Endothelial cell of umbilical vein (primary cell): ENCODE measurements at regions not wholly inside any gene's neighbourhood (a gene's known extent, or its start where the extent isn't known, plus 50 kb on each side); places are given as distances from the start of the nearest gene placed in this dataset.

ENCODE experiments used
- BruUV-seq: library from RNA; stranded (reverse); fragments of 400-500 nt; replicated peaks from 2 replicates; lab custom pipeline; 2021; lab: Mats Ljungman, UMichigan
- CTCF ChIA-PET: fragments of 300-600, 350-600 bp; sonication (Branson Sonifier 250); formaldehyde crosslinking; loops from one replicate; lab custom pipeline; 2021; ENCODE audit warnings: antibody characterized with exemption, inconsistent platforms; lab: Charles Lee
- POLR2A ChIA-PET: fragments of 300-600, 350-600 bp; sonication (Branson Sonifier 250); formaldehyde crosslinking; loops from one replicate; lab custom pipeline; 2021; ENCODE audit warnings: antibody characterized with exemption, inconsistent platforms; lab: Charles Lee
- DNase-seq: peaks from one replicate; pipeline ENCODE4 v3.0.0-alpha.2; 2011; ENCODE audit warnings: low read depth, low spot score
- FAIRE-seq: peaks from 2 replicates; lab custom pipeline; 2011; peaks lifted over from hg19 to GRCh38; lab: Jason Lieb, UNC
- H2AFZ ChIP-seq: 2 replicates; pipeline ENCODE4 v1.6.0; 2012; ENCODE audit warnings: low read depth, low read length, control low read depth, inconsistent platforms
- H3K27ac ChIP-seq: 2 replicates; pipeline ENCODE4 v1.5.1; 2011; ENCODE audit warnings: low read depth, mild to moderate bottlenecking, control low read depth, low read length, moderate library complexity; ENCODE audit not compliant: insufficient read depth
- H3K27me3 ChIP-seq, 2 experiments: 2 replicates each; pipeline versions ENCODE4 v1.6.0 to v1.6.1; 2011; ENCODE audit warnings: low read length in 2 of 2, mixed read lengths in 1 of 2; ENCODE audit not compliant: control insufficient read depth in 2 of 2, insufficient read depth in 2 of 2
- H3K36me3 ChIP-seq, 2 experiments: 2 replicates in 1 of 2; 3 replicates in 1 of 2; pipeline ENCODE4 v1.5.1; 2011; ENCODE audit warnings: low read length in 2 of 2, mild to moderate bottlenecking in 1 of 2, moderate library complexity in 1 of 2; ENCODE audit not compliant: control insufficient read depth in 2 of 2, insufficient read depth in 2 of 2; ENCODE audit errors: extremely low read depth in 1 of 2
- H3K4me1 ChIP-seq: 3 replicates; pipeline ENCODE4 v1.5.1; 2011; ENCODE audit warnings: mild to moderate bottlenecking, low read length; ENCODE audit not compliant: control insufficient read depth, insufficient read depth; ENCODE audit errors: extremely low read depth
- H3K4me2 ChIP-seq: 2 replicates; pipeline ENCODE4 v1.6.1; 2011; ENCODE audit warnings: low read length, control low read depth, mixed read lengths; ENCODE audit not compliant: insufficient read depth
- H3K4me3 ChIP-seq, 3 experiments: fragments of 200-600 bp in 1 of 3; sonication (generic), shearing (Covaris generic) in 1 of 3; replicated peaks in 1 of 3; 2 replicates each; pipeline ENCODE4 v1.5.1; 2011 to 2016; ENCODE audit warnings: control low read depth in 3 of 3, low read length in 3 of 3, mild to moderate bottlenecking in 2 of 3, inconsistent platforms in 1 of 3, low read depth in 1 of 3, moderate library complexity in 1 of 3; ENCODE audit not compliant: insufficient read depth in 1 of 3
- H3K79me2 ChIP-seq: 2 replicates; pipeline ENCODE4 v1.6.0; 2012; ENCODE audit warnings: low read length, inconsistent platforms; ENCODE audit not compliant: control insufficient read depth, insufficient read depth
- H3K9ac ChIP-seq: replicated peaks from 2 replicates; pipeline ENCODE3; 2011; ENCODE audit warnings: low read length, control low read depth; ENCODE audit not compliant: insufficient read depth; ENCODE audit errors: extremely low read depth
- H3K9me1 ChIP-seq: replicated peaks from 3 replicates; pipeline ENCODE4 v1.6.0; 2011; ENCODE audit warnings: mild to moderate bottlenecking, low read length; ENCODE audit not compliant: control insufficient read depth, insufficient read depth; ENCODE audit errors: extremely low read depth
- H3K9me3 ChIP-seq: replicated peaks from 2 replicates; pipeline ENCODE4 v1.5.1; 2012; ENCODE audit warnings: low read length, inconsistent platforms; ENCODE audit not compliant: control insufficient read depth, insufficient read depth
- H4K20me1 ChIP-seq: replicated peaks from 2 replicates; pipeline ENCODE3; 2011; ENCODE audit warnings: mild to moderate bottlenecking, low read length; ENCODE audit not compliant: control insufficient read depth, insufficient read depth; ENCODE audit errors: extremely low read depth
- EZH2 ChIP-seq: IDR thresholded peaks from 2 replicates; pipeline ENCODE4 v1.6.1; 2012; ENCODE audit warnings: borderline replicate concordance, low read depth, mild to moderate bottlenecking, moderate library complexity, low read length, inconsistent platforms; ENCODE audit not compliant: severe bottlenecking
- FOS ChIP-seq: IDR thresholded peaks from 2 replicates; pipeline ENCODE4 v1.6.1; 2011; ENCODE audit warnings: mild to moderate bottlenecking, low read length, moderate library complexity, borderline replicate concordance; ENCODE audit not compliant: insufficient read depth
- GATA2 ChIP-seq: IDR thresholded peaks from 2 replicates; pipeline ENCODE4 v1.7.0; 2011; ENCODE audit warnings: low read depth, mild to moderate bottlenecking, moderate library complexity, mixed read lengths, low read length; ENCODE audit not compliant: insufficient read length, insufficient read depth
- JUN ChIP-seq: IDR thresholded peaks from 2 replicates; pipeline ENCODE4 v1.6.1; 2011; ENCODE audit warnings: borderline replicate concordance, low read depth; ENCODE audit not compliant: insufficient read length, insufficient read depth
- MYC ChIP-seq: IDR thresholded peaks from one replicate; pipeline ENCODE4 v1.6.1; 2011; ENCODE audit warnings: mild to moderate bottlenecking, low read depth, low read length
- POLR2A ChIP-seq: IDR thresholded peaks from 2 replicates; pipeline ENCODE4 v1.6.1; 2012; ENCODE audit warnings: low read depth, mild to moderate bottlenecking, control low read depth, low read length
- dilution Hi-C: fragments of 300-500 bp; cut with MboI; formaldehyde crosslinking; loops from one replicate; pipeline ENCODE4 v1.15.0; 2019; ENCODE audit warnings: low sequenced_read_pairs; ENCODE audit not compliant: extremely low pct_ligation_motif_present
- intact Hi-C: fragments of 100-400 bp; cut with micrococcal nuclease; formaldehyde crosslinking; loops from one replicate; pipeline ENCODE4 v1.10.0; 2022
- TF ChIP-seq, protein P1 (sequence below): IDR thresholded peaks from 2 replicates; pipeline ENCODE4 v1.6.1; 2011; ENCODE audit not compliant: insufficient read depth, insufficient read length
- TF ChIP-seq, protein P2 (sequence below), 2 donors: IDR thresholded peaks; 1 replicate in 1 of 2; 2 replicates in 1 of 2; pipeline ENCODE4 v1.5.1; 2011; ENCODE audit warnings: low read length in 2 of 2, mild to moderate bottlenecking in 2 of 2, moderate library complexity in 2 of 2, control low read depth in 1 of 2, inconsistent platforms in 1 of 2, low read depth in 1 of 2; ENCODE audit not compliant: insufficient read depth in 1 of 2; ENCODE audit errors: extremely low read depth in 1 of 2

DNA sequence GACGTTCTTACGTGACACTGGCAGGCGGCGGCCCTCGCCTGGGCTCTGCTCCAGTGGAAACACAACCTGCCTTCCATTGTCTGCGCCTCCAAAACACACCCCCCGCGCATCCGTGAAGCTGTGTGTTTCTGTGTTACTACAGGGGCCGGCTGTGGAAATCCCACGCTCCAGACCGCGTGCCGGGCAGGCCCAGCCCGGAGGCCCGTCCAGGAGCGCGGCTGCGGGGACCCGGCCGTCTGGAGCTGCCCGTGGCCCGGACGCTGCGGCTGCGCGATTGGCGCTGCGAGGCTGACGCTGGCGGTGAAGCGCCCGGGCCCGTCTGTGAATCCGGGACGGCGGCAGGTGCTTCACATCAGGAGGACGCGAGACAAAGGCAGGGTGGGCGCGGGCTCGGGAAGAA lies 670.3 kb upstream of the SALL3 start:
- no peaks in the 10 kb centered on the region for H4K20me1 ChIP-seq
- H3K4me1 ChIP-seq: no peaks in the 10 kb centered on the region
- dilution Hi-C loops: no loop called here
- no peak overlapping the region for H2AFZ ChIP-seq
- TF ChIP-seq, protein P1, sequence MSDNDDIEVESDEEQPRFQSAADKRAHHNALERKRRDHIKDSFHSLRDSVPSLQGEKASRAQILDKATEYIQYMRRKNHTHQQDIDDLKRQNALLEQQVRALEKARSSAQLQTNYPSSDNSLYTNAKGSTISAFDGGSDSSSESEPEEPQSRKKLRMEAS: no peak
- TF ChIP-seq, protein P2, sequence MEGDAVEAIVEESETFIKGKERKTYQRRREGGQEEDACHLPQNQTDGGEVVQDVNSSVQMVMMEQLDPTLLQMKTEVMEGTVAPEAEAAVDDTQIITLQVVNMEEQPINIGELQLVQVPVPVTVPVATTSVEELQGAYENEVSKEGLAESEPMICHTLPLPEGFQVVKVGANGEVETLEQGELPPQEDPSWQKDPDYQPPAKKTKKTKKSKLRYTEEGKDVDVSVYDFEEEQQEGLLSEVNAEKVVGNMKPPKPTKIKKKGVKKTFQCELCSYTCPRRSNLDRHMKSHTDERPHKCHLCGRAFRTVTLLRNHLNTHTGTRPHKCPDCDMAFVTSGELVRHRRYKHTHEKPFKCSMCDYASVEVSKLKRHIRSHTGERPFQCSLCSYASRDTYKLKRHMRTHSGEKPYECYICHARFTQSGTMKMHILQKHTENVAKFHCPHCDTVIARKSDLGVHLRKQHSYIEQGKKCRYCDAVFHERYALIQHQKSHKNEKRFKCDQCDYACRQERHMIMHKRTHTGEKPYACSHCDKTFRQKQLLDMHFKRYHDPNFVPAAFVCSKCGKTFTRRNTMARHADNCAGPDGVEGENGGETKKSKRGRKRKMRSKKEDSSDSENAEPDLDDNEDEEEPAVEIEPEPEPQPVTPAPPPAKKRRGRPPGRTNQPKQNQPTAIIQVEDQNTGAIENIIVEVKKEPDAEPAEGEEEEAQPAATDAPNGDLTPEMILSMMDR (IDR thresholded peaks at IDR 0.05; ENCODE audit: extremely low read depth in 1 of 2, insufficient read depth in 1 of 2, low read depth in 1 of 2, low read length in 2 of 2): no peak
- no peak for FAIRE-seq
- H3K79me2 ChIP-seq: no peaks in the 10 kb centered on the region
- no peaks in the 10 kb centered on the region for H3K9me1 ChIP-seq
- POLR2A ChIA-PET: no interaction called here
- H3K9ac ChIP-seq: no peak overlapping the region
- no peak for DNase-seq
- BruUV-seq: no TSS peak
- no peak overlapping the region for H3K4me3 ChIP-seq
- H3K27ac ChIP-seq: no peak overlapping the region
- CTCF ChIA-PET: no interaction called here
- H3K36me3 ChIP-seq: no peaks in the 10 kb centered on the region
- H3K27me3 ChIP-seq: no peaks in the 10 kb centered on the region
- no peak overlapping the region for H3K4me2 ChIP-seq
- intact Hi-C loops: no loop called here
- H3K9me3 ChIP-seq: peaks cover 7% of the 10 kb centered on the region

DNA sequence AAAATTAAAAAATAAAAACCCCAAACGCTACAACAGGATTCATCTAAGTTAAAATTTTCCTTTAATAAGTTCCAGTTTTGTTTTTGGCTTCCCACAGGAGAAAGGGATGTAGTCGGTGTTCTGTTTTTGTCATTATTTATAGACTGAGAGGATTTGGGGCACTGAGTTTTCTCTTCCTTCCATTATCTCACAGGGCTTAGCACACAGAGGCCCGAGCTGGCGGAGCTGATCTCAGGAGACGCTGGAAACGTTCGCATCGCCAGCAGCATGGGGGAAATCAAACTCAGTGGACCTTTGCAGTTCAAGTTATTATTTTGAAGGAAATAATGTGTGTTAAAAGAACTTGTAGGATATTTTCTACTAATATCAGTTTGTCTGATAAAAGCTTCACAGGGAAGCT lies 669.7 kb upstream of the SALL3 start:
- Histone ChIP-seq H3K79me2 (no peaks in the 10 kb centered on the region), H3K27ac (no peak overlapping the region), H2AFZ (no peak overlapping the region), H3K4me1 (no peaks in the 10 kb centered on the region), H3K9ac (no peak overlapping the region), H3K9me1 (no peaks in the 10 kb centered on the region), H3K36me3 (no peaks in the 10 kb centered on the region), H3K4me3 (no peak overlapping the region), H3K4me2 (no peak overlapping the region), H3K27me3 (no peaks in the 10 kb centered on the region), H3K9me3 (peaks cover 7% of the 10 kb centered on the region), H4K20me1 (no peaks in the 10 kb centered on the region)
- DNase-seq: no peak
- dilution Hi-C loops (no loop called here), intact Hi-C loops (no loop called here)
- FAIRE-seq: no peak
- POLR2A ChIA-PET: no interaction called here
- CTCF ChIA-PET: no interaction called here
- TF ChIP-seq, protein P2 (IDR thresholded peaks at IDR 0.05; ENCODE audit: extremely low read depth in 1 of 2, insufficient read depth in 1 of 2, low read depth in 1 of 2, low read length in 2 of 2): no peak
- TF ChIP-seq JUN (no peak), POLR2A (no peak), EZH2 (no peak), MYC (no peak), FOS (no peak), GATA2 (no peak)
- TF ChIP-seq, protein P1: no peak
- no TSS peak for BruUV-seq
